GM12874 (cell line): ENCODE measurements at regions not wholly inside any gene's neighbourhood (a gene's known extent, or its start where the extent isn't known, plus 50 kb on each side); places are given as distances from the start of the nearest gene placed in this dataset.

Experiments used
- TF ChIP-seq, protein P1 (sequence below): IDR thresholded peaks from 2 replicates; pipeline ENCODE4 v1.5.1; 2011; ENCODE audit warnings: low read depth, mild to moderate bottlenecking, control low read depth, low read length, moderate library complexity; ENCODE audit not compliant: insufficient read depth

DNA sequence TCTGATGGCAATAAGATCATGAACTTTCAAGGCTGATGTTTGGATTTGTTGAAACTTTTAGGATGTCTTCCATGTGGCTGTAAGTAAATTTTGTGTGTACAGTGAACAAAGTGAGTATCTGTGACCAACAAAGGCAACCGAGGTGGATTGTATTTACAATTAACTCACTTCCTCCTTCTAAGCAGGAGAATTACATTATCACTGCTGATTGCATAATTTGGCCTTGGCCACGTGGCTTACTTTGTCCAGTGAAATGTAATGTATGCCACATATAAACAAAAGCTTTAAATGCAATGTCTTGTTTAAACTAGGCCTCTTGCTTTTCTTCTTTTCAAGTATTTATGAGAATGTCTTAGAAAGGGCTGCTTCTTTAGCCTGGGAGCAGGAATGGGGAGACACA lies 66.3 kb upstream of the MAD2L1 start:
- TF ChIP-seq, protein P1, sequence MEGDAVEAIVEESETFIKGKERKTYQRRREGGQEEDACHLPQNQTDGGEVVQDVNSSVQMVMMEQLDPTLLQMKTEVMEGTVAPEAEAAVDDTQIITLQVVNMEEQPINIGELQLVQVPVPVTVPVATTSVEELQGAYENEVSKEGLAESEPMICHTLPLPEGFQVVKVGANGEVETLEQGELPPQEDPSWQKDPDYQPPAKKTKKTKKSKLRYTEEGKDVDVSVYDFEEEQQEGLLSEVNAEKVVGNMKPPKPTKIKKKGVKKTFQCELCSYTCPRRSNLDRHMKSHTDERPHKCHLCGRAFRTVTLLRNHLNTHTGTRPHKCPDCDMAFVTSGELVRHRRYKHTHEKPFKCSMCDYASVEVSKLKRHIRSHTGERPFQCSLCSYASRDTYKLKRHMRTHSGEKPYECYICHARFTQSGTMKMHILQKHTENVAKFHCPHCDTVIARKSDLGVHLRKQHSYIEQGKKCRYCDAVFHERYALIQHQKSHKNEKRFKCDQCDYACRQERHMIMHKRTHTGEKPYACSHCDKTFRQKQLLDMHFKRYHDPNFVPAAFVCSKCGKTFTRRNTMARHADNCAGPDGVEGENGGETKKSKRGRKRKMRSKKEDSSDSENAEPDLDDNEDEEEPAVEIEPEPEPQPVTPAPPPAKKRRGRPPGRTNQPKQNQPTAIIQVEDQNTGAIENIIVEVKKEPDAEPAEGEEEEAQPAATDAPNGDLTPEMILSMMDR, result no peak

DNA sequence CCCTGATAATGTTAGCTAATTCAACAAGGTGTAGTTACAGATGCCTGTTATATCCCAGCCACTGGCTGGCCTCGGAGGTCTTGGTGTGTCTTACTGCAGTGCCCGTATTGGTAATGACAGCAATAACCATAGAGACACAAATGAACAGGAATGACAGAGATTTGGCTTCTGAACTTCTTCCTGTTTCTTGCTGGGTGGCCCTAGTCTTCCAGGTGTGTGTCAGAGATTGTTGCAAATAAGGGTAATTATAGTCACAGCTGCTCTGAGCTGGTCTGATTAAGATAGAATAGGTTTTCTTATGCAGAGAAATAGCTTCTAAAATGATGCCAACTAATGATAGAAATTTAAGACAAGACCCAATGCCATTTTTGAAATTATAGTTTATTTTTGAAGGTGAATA lies 64.1 kb upstream of the MAD2L1 start:
- TF ChIP-seq, protein P1, result no peak
